ENCODE measurements at regions not wholly inside any gene's neighbourhood (a gene's known extent, or its start where the extent isn't known, plus 50 kb on each side); places are given as distances from the start of the nearest gene placed in this dataset.
"Not testable (repeated sequence)": the region's sequence is repeated elsewhere in the genome, so short reads cannot be mapped to it uniquely, and the experiment has no call there.

- not testable (repeated sequence) for TF ChIP-seq CTCF, POLR2A (IDR thresholded peaks at IDR 0.05)
Measured at GRCh38 chr2:111299635-111300034, 178.9 kb downstream of the BCL2L11 start.

Data from thyroid gland (tissue), 4 donors.